T47D (cell line): ENCODE measurements at regions not wholly inside any gene's neighbourhood (a gene's known extent, or its start where the extent isn't known, plus 50 kb on each side); places are given as distances from the start of the nearest gene placed in this dataset.

Experiments used
- DNase-seq, 2 experiments: peaks; one replicate each; pipeline versions ENCODE4 v3.0.0 to v3.0.0-alpha.2; 2011 to 2012; ENCODE audit warnings: low read depth in 1 of 2, low spot score in 1 of 2
- JUND ChIP-seq: IDR thresholded peaks from 2 replicates; pipeline ENCODE4 v1.6.1; 2012; ENCODE audit warnings: low read depth
- in situ Hi-C: cut with HindIII; loops from 2 replicates; pipeline ENCODE4 v1.10.0; 2016; ENCODE audit warnings: low sequenced_read_pairs, low pct_unique_long_range_greater_than_20kb

GRCh38 chr13:54183166-54183565 is 1154.6 kb downstream of the OLFM4 start:
- in situ Hi-C loops, result no loop called here
- peak in 1 of 2 experiments; percentile 65 for DNase-seq
- TF ChIP-seq JUND, result peak; percentile 27; the same call in 1 of the 2 replicates

GRCh38 chr13:54183728-54184127 is 1155.1 kb downstream of the OLFM4 start:
- TF ChIP-seq JUND, result no peak
- in situ Hi-C loops, result no loop called here
- DNase-seq, result peak in 1 of 2 experiments; percentile 66

GRCh38 chr13:54184576-54184975 is 1156.0 kb downstream of the OLFM4 start:
- DNase-seq, result peak in 1 of 2 experiments; percentile 92
- in situ Hi-C loops, result no loop called here
- TF ChIP-seq JUND, result peak; percentile 84

- in situ Hi-C loops, result no loop called here
- no peak for TF ChIP-seq JUND
- DNase-seq, result peak in 1 of 2 experiments; percentile 77
These were observed 1156.5 kb downstream of the OLFM4 start for GRCh38 chr13:54185101-54185500.

GRCh38 chr13:54185785-54186184 is 1157.2 kb downstream of the OLFM4 start:
- DNase-seq, result peak in 1 of 2 experiments; percentile 84
- in situ Hi-C loops, result no loop called here
- TF ChIP-seq JUND, result no peak

- no peak for DNase-seq
- no peak for TF ChIP-seq JUND
These were observed 1158.8 kb downstream of the OLFM4 start for GRCh38 chr13:54187461-54187860.

GRCh38 chr13:54194233-54195024 is 1165.8 kb downstream of the OLFM4 start:
- in situ Hi-C loops, result no loop called here
- no peak for DNase-seq
- TF ChIP-seq JUND, result no peak

More at GRCh38 chr13:54187461-54187860, 1158.8 kb downstream of the OLFM4 start:
- in situ Hi-C loops, result no loop called here

- no peak for DNase-seq
- no peak for TF ChIP-seq JUND
- in situ Hi-C loops, result no loop called here
These were observed 1168.1 kb downstream of the OLFM4 start for GRCh38 chr13:54196684-54197083.

- no peak for TF ChIP-seq JUND
- in situ Hi-C loops, result no loop called here
- DNase-seq, result no peak
These were observed 1170.3 kb downstream of the OLFM4 start for GRCh38 chr13:54198911-54199310.

GRCh38 chr13:54206626-54207025 is 1178.0 kb downstream of the OLFM4 start:
- no peak for TF ChIP-seq JUND
- DNase-seq, result no peak
- in situ Hi-C loops, result no loop called here

- peak; percentile 69 for TF ChIP-seq JUND
- in situ Hi-C loops, result no loop called here
- DNase-seq, result peak; percentile 9 to 98
These were observed 1181.9 kb downstream of the OLFM4 start for GRCh38 chr13:54210397-54211049.

GRCh38 chr13:54216221-54216620 is 1187.6 kb downstream of the OLFM4 start:
- in situ Hi-C loops, result no loop called here
- DNase-seq, result no peak
- no peak for TF ChIP-seq JUND

- in situ Hi-C loops, result no loop called here
- no peak for DNase-seq
- TF ChIP-seq JUND, result no peak
These were observed 1198.3 kb downstream of the OLFM4 start for GRCh38 chr13:54226876-54227275.

- no peak for DNase-seq
- in situ Hi-C loops, result no loop called here
- no peak for TF ChIP-seq JUND
These were observed 1204.1 kb downstream of the OLFM4 start for GRCh38 chr13:54232700-54233099.
